ENCODE measurements at regions not wholly inside any gene's neighbourhood (a gene's known extent, or its start where the extent isn't known, plus 50 kb on each side); places are given as distances from the start of the nearest gene placed in this dataset.
A peak's percentile ranks its signal among the peaks of the same experiment; 100 is the strongest.

DNA sequence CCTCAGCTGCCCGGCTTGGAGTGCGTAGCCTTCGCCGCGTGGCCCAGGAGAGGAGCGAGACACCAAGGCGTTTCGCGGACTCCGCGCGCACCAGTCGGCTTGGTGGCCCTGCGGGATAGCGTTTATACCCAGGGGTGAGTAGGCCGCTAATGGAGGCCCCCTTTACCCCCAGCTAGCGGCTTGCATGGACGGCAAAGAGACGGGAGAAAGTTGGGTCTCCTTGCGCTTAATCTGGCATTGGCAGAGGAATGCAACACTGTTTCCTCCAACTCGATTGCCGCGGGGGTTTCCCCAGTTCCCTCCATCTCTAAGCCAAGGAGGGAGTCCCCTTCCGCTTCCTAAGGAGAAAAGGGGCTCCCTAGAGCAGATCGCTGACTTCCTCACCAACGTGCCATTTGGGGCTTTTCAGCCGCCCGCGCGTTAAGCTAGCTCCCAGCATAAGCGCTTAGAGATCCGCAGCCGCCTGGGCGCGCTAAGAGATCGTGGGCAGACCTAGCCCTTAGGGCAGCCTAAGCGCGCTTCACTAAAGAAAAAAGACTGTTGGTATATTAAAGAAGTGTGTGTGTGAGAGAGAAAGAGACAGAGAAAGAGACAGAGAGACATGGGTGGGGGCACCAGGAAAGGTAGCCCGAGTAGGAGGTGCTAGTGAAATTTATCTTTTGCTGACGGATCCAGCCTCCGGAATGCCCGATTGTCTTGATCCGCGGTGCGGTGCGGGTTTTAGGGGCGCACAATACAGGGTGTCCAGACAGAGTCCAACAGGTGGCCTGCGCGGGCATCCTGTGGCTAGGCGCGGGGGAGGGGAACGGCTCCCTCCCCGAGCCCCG, 597.9 kb upstream of the SGCD start:
- DNase-seq = no peak

DNA sequence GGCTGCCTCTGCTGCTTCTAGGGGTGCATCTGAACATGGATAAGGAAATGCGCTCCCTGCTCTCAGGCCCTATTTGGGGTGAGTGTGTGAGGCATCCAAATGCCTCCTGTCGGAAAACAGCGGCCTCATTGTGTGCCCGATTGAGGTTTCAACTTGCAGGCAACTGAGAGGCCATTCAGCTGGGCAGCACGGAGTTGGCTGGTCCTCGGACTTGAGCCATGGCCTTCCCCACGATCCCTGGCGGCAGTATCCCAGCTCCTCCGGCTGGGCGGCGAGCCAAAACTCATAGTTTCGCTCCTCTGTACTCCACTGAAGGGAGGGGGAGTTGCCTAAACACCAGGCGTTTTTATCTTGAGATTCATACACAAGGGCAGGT, 597.3 kb upstream of the SGCD start:
- no peak for DNase-seq

DNA sequence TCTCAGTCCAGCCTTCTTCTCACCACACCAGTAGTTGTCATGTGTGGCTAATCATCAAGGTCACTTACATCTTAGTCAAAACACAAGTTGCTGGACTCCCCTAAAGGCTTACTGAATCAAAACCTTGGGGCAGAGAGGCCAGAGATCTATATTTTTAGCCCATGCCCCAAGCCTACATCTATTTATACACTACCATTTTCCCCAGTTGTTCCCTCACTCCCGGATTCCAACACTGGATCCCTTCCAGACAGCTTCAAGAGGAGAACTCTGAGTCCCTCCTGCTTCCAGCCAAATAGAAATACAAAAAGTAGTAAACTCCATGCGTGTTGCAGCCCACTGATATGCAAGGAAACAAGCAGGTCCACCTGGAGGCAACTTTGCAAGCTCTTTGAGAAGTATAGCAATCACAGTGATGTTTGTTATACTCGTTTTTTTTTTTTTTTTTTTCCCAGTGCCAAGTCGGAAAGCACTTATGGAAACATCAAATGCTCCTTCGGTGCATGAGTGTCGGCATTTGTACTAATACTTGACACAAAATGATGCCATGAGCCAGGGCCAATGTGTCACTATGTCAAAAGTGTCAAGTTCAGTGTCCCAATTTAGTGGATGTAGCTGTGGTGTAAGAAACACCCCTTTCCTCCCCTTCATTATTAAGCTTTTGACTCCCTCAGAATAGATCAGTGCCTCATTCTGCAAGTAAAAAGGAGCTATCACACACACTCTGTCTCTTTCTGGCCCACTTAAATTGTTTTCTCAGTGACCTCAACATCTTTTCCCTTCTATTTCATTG, 594.2 kb upstream of the SGCD start:
- DNase-seq = no peak

DNA sequence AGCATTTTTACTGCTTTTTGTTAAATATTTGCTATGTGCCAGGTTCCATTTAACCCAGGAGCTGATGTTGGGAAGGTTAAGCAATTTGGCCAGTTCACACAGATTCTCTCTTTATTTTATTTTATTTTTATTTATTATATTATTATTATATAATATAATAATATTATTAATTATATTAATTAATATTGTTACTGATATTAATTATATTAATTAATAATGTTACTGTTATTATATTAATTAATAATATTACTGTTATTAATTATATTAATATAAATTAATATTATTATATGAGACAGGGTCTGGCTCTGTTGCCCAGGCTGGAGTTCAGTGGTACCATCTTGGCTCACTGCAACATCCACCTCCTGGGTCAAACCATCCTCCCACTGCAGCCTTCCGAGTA, 593.0 kb upstream of the SGCD start:
- DNase-seq = no peak

DNA sequence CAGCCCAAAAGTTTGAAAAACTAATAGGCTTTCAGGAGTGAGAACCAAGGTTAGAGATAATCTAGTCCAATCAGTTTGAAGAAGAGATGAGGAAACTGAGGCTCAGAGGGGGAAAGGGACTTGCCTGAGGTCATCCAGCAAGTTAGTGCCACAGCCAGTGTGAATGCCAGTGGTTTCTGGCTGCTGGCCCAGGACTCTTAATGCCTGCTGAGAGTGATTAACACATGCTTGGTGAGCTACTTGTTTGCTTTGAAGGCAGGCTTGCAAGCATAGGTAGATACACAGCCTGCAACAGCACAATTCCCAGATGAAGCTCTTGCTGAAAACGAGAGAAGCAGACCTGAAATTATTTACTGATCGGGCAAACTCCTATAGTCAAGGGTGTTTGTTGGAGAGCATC, 591.6 kb upstream of the SGCD start:
- peak; percentile 8 for DNase-seq

DNA sequence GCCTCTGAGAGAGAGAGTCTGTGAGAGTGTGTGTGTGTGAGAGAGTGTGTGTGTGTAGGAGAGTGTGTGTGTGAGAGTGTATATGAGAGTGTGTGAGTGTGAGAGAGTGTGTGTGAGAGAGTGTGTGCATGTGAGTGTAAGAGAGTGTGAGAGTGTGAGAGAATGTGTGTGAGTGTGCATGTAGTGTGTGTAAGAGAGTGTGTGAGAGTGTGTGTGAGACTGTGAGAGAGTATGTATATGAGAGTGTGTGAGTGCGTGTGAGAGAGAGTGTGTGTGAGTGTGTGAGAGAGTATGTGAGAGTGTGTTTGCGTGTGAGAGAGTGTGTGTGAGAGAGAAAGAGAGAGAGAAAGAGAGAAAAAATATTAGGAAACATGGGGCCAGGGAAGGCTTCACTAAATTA, 588.3 kb upstream of the SGCD start:
- no peak for DNase-seq

DNA sequence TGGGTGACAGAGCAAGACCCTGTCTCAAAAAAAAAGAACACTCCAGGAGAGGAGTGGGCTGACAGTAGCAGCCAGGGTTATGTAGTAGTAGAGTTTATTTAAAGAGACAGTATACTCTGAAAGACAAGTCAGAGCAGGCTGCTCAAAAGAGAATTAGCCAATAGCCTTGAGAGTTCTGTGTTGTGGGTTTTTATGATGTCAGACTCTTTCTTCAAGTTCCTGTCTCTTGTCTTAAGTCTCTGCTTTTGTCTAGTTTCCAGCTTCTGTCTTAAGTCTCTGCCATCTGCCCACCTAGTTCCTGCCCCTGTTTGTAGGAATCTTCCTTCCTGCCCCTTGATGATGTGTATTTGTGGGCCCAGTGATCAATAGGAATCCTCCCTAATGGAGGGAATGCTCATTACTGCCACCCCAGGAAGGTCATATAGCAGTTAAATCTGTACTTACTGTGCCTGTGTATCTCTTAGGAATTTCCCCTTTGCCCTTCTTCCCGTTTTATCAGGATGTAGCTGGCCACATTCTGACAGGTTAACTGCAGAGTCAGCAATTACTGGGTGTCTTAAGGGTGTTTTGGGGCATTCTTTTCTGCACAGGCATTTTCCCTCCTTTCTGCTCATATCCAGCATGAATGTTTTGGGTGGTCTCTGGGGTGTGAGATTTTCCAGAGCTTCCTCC, 580.5 kb upstream of the SGCD start:
- no peak for DNase-seq

DNA sequence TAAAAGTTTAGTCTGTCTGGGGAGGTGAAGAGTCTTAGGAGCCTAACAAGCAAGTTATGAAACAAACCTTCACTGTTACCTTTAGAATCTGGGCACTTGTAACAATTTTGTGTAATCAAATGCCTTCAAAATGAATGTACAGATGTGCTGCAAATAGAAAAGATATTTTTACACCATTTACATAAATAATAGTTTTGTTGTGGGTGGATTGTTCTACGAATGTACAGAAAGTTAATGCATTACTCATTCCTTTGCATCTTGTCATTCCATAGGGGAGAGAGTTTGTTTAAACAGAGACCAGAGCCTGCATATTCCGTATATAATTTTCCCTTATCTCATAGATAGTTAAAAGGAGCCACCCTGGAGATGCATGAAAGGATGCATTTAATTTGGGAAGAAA, 576.9 kb upstream of the SGCD start:
- no peak for DNase-seq

DNA sequence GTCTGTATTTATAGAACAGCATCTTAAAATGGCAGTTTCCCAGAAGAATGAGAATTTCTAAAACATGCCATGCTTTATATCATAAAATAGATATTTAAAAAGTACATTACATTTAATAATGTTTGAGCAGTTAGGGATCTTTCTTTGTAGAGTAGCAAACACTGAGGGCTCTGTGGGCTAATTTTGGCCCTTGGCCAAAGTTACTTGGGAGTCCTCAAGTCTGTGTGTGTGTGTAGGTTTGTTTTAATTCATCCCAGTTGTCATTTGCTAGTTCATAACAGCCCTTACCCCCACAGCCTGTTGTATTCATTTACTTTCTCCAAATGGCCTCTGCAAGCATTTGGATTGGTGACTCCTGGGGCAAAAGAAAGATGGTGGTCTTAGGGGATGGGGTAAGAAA, 576.4 kb upstream of the SGCD start:
- no peak for DNase-seq

DNA sequence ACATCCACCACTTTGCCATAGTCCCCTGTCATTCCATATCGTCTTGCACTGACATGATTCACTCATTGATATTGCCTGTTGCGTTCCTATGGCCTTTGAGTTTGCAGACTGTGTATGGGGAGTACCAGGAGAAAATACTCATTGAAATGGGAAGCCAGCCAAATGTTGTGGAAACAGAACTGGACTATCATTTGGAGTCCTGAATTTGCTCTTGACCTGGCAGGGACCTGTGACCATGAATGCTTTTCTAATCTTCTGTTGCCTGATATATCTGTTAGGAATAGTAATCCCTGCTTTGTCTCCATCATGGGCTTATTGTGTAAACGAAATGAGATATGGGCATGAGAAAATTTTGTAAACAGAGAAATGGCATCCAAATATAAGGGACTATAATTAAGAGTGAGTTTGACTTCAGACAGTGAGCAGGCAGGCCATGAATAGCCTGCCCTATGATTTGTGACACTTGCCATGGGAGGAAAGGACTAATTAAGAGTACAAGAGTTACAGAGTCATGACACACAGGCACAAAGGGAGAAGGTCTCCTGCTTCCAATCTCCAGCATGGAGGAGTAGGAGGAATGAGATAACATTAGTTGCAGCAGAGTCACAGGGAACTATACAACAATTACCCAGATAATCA, 572.9 kb upstream of the SGCD start:
- DNase-seq = no peak

DNA sequence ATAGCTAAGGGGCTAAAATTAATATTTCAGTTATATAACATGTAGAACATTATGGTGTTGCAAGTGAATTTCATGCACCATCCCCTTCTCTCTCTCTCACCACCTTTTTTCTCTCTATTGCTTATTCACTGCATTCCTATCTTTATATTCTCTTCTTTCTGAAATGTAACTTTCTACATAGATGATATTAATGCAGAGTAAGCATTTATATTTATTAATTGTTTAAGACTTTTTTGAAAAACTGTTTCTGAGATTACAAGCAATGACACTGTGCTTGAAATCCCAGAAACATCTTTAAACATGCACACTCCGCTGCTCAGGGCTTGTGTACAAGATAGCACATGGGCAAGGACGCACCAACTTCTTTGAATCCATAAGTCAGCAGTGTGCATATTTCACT, 567.7 kb upstream of the SGCD start:
- DNase-seq = no peak

DNA sequence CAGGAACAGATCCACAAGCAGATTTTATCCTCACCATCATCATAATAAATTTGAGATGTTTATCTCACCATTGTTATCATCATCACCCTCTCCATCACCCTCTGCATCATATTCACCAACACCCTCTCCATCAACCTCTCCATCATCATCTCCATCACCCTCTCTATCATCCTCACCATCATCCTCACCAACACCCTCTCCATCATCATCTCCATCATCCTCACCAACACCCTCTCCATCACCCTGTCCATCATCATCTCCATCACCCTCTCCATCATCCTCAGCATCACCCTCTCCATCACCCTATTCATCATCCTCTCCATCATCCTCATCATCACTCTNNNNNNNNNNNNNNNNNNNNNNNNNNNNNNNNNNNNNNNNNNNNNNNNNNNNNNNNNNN, 567.0 kb upstream of the SGCD start:
- no peak for DNase-seq

DNA sequence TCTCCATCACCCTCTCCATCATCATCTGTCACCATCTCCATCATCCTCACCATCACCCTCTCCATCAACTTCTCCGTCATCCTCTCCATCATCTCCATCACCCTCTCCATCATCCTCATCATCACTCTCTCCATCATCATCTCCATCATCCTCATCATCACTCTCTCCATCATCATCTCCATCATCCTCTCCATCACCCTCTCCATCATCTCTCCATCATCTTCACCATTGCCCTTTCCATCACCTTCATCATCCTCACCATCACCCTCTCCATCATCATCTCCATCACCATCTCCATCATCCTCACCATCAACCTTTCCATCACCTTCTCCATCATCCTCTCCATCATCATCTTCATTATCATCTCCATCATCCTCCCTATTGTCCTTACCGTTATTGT, 565.5 kb upstream of the SGCD start:
- DNase-seq = no peak

DNA sequence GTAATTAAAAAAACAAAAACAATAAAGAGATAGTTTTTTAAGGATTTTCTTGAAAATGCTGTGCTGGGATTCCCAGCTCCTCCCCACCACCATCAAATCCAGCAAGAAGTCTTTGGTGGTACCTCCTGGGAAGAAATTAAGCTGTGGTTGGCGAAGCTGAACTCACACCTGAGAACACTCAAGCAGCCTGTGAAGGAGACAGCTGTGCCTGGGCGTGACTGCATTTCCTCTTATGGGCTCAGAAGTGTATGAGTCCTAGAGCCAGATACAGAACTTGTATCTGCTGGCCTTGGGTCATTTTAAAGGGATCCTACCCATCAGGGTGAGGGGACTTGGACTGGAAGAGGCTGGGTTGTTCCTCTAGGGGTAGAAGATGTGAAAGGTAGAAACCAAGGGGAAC, 561.2 kb upstream of the SGCD start:
- DNase-seq = no peak

DNA sequence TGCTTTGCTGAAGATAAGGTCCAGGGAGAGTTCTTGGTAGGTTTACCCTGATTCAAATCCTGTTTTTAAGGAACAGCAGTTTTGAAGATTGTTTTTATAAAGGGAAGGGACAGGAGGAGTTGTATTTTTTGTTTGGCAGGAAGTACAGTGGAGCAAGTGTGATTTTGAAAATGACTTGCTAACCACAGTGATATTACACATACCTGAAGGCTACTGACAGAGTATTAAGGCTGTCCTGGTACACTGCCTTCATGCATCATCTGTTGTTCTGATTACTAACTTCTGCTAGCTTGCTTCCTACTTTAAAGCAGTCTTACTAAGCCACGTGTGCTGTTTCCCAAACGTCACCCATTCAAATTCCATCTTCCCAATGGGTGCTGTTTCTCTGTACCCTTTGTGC, 559.5 kb upstream of the SGCD start:
- DNase-seq = no peak

DNA sequence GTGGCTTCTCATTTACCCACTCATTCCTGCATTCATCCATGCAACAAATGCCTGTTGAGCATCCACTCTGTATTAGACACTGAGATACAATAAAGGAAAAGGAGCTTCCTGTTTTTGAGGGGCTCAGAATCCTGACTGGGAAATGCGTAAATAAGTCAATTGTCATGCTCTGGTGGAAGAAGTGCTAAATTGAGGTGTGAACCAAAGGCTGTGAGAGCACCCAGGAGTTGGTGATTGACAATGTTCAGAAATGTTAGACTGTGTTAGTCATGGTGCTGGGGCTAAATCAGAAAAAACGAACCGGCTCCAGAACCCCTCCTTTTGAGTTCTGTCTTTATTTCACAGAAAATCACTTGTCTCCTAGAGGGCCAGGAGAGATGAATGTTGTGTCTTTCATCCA, 558.6 kb upstream of the SGCD start:
- no peak for DNase-seq

DNA sequence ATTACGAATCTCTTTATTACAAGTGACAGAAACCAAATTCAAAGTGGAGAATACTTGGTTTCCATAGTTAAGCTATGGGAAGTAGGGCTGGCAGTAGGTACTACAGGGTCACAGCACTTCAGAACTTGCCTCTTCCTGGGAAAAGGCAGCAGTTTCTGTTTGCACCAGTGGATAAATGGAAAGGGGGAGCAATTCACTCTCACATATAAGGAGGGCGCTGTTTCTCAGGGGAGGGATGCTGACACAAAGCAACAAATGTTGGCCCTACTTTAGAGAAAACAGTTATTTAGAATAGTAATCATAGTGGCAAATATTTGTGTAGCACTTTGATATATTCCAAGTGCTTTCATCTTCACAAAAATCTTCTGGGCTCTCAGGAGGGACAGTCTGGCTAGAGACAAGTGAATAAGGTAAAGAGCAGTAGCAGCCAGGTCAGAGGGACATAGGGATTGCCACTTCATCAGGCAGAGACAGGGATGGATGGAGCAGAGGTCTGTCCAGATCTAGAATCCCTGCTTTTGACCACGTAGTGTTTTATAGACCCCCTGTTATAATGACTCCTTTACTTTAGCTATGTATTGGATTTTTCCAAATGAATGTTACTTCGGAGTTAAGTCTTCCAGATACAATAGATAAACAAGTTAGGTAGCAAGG, 554.8 kb upstream of the SGCD start:
- no peak for DNase-seq

DNA sequence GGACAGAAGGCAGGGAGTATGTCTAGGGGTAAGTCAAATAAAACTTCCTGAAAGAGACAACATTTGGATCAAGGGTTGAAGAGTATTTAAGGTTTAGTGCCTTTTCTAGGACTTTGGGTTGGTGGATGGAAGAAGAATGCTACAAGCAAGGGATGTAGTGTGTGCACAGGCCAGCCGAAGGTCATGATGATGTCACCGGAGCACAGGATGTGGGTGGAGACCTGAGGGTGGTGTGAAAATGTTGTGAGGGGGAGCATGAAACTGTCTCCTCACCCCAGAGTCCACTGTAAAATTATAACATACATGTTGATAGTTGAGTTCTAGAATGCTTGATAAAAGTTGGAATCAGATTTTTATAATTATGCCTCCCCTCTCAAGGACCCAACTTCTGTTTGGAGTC, 553.3 kb upstream of the SGCD start:
- DNase-seq = no peak

DNA sequence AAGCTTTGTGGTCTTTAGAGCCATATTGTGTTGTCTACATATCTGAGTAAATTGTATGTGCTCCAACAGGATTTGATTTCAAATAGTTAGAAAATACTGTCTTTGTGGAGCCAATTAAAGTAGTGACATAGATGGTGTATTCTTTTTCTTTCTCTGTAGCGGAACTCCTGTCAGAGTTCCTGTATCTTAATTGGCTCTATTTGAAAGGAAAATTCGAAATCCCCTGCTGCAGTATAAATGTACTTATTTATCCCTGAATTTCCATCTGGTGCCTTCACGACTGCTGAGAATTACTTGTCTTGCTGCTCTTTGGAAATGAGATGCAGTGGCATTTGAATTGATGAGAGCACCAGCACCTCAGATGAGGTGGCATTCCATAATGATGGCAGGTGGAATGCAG, 546.7 kb upstream of the SGCD start:
- no peak for DNase-seq

DNA sequence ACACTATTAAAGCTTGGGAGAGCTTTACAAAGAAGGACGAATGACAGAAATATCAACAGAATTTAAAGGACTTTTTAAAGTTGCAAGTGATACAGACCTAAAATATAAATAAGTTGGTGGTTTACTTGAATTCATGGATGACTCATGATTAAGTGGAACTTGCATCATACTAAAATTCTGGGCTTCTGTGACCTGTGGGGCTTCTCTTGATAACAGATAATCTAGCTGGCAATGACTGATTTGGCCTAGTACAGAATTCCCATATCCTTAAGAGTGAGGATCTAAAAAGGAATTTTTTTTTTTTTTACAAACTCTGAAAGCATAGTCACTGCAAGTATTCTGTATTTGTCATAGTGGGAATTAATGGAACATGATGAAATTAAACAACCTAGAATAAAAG, 543.7 kb upstream of the SGCD start:
- DNase-seq = no peak

DNA sequence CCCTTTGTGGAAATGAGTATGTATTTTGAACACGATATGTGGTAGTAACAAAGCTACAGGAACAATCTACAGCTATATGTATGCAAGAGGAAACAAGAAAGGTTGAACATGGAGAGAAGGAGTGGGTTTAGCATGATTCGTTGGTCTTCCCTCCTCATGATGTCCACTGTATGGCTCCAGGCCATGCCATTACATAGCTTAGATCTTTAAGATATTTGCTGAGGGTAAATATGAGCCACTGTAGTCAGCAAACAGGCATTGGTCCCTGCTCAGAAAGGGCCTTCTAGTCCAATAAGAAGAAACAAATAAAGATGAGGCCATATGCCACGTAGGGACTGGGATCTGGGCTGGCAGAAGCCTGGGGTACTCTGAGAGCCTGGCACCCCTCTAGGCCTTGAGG, 543.2 kb upstream of the SGCD start:
- no peak for DNase-seq

DNA sequence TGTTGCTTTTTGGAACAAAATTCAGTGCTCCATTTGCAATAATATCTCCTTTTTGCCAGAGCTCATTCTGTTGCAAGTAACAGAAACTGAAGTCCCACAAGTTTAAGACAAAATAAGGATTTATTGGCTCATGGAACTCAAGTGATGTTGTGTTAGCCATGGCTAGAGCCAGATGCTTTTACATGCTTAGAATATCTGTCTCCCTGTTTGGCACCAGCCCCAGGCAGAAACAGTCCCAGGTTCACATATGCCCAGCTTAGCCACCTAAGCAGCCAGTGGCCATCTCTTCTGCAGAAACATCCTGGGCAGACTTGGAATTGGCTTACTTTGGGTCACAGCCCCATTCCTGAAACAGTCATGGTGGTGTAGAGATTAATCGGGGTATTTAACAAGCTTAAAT, 540.9 kb upstream of the SGCD start:
- no peak for DNase-seq

DNA sequence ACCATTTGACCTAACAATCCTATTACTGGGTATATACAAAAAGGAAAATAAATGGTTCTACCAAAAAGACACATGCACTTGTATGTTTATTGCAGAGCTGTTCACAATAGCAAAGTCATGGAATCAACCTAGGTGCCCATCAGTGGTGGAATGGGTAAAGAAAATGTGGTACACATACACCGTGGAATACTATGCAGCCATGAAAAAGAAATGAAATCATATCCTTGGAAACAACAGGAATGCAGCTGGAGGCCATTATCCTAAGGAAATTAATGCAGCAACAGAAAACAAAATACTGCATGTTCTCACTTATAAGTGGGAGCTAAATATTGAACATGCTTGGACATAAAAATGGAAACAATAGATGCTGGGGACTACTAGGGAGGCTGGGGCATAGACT, 534.1 kb upstream of the SGCD start:
- DNase-seq = no peak
